ENCODE measurements at regions not wholly inside any gene's neighbourhood (a gene's known extent, or its start where the extent isn't known, plus 50 kb on each side); places are given as distances from the start of the nearest gene placed in this dataset.
A peak's percentile ranks its signal among the peaks of the same experiment; 100 is the strongest.

GRCh38 chr6:115830895-115831294 is 229.8 kb downstream of the FRK start (continued):
- no peak for TF ChIP-seq UBTF (IDR thresholded peaks at IDR 0.05; ENCODE audit: borderline replicate concordance in 1 of 2, low read depth in 2 of 2, low read length in 2 of 2)
- TF ChIP-seq JUND (IDR thresholded peaks at IDR 0.05; ENCODE audit: borderline replicate concordance, low read depth, low read length), result no peak
- peak; percentile 74; the same call in 2 of the 3 replicates for TF ChIP-seq JUND (tag; IDR thresholded peaks at IDR 0.05; ENCODE audit: borderline replicate concordance, low read depth, low read length)
- TF ChIP-seq HNRNPH1 (optimal IDR thresholded peaks at IDR 0.05; ENCODE audit: low read depth, low read length), result no peak
- TF ChIP-seq ELF2 (CRISPR knock-in tag; IDR thresholded peaks at IDR 0.05), result no peak
- no peak for TF ChIP-seq CBX5 (IDR thresholded peaks at IDR 0.05; ENCODE audit: borderline replicate concordance, low read depth)
- no peak for TF ChIP-seq ZNF589 (CRISPR knock-in tag; IDR thresholded peaks at IDR 0.05; ENCODE audit: low read depth)
- TF ChIP-seq THAP12 (CRISPR knock-in tag; IDR thresholded peaks at IDR 0.05), result no peak
- no peak for TF ChIP-seq ZBTB9 (CRISPR knock-in tag; IDR thresholded peaks at IDR 0.05)
- TF ChIP-seq RAD51 (IDR thresholded peaks at IDR 0.05; ENCODE audit: borderline replicate concordance, low read depth), result no peak
- no peak for TF ChIP-seq KDM2B (CRISPR knock-in tag; IDR thresholded peaks at IDR 0.05)
- no peak for TF ChIP-seq MTA1 (IDR thresholded peaks at IDR 0.05; ENCODE audit: borderline replicate concordance)
- no peak for TF ChIP-seq GMEB1 (CRISPR knock-in tag; IDR thresholded peaks at IDR 0.05)
- TF ChIP-seq ATF3 (IDR thresholded peaks at IDR 0.05), result peak; percentile 52; the same call in 1 of the 2 replicates
- no peak for TF ChIP-seq ATF3 (CRISPR knock-in tag; conservative IDR thresholded peaks at IDR 0.05)
- TF ChIP-seq MAFG (tag; conservative IDR thresholded peaks at IDR 0.05), result no peak
- no peak for TF ChIP-seq FUS (optimal IDR thresholded peaks at IDR 0.05; ENCODE audit: low read depth, low read length)
- TF ChIP-seq HOMEZ (CRISPR knock-in tag; IDR thresholded peaks at IDR 0.05), result no peak
- TF ChIP-seq SMARCA4 (IDR thresholded peaks at IDR 0.05), result peak; percentile 67; the same call in 1 of the 2 replicates
- no peak for TF ChIP-seq ZNF184 (CRISPR knock-in tag; IDR thresholded peaks at IDR 0.05)

Data from K562 (cell line).